Heart left ventricle (tissue), 16 donors: ENCODE measurements at regions not wholly inside any gene's neighbourhood (a gene's known extent, or its start where the extent isn't known, plus 50 kb on each side); places are given as distances from the start of the nearest gene placed in this dataset.

ENCODE experiments used
- ATAC-seq, 4 donors: fragments of 200-7000 bp; cut with Tn5 transposase; one replicate each; pipeline ENCODE4 v1.9.1; 2020 to 2022; ENCODE audit warnings: moderate library complexity in 4 of 4, mild to moderate bottlenecking in 3 of 4, moderate number of reproducible peaks in 1 of 4
- DNase-seq, 5 donors: peaks; one replicate each; pipeline ENCODE4 v3.0.0-alpha.2; 2020
- H3K27ac ChIP-seq, 12 donors: fragments of 200-600 bp; sonication (generic) in 4 of 12; one replicate each; pipeline versions ENCODE4 v1.5.0 to v1.8.0; 2016 to 2022; ENCODE audit warnings: mild to moderate bottlenecking in 2 of 12
- H3K27me3 ChIP-seq, 9 donors: fragments of 200-600 bp; sonication (generic) in 2 of 9; one replicate each; pipeline versions ENCODE4 v1.5.1 to v1.8.0; 2016 to 2022; ENCODE audit warnings: mild to moderate bottlenecking in 3 of 9
- H3K36me3 ChIP-seq, 9 donors: fragments of 200-600 bp; sonication (generic) in 2 of 9; one replicate each; pipeline versions ENCODE4 v1.5.0 to v1.8.0; 2018 to 2022; ENCODE audit warnings: mild to moderate bottlenecking in 2 of 9
- H3K4me1 ChIP-seq, 12 donors: fragments of 200-600 bp; sonication (generic) in 4 of 12; one replicate each; pipeline versions ENCODE4 v1.5.0 to v1.8.0; 2016 to 2022; ENCODE audit warnings: mild to moderate bottlenecking in 3 of 12
- H3K4me3 ChIP-seq, 12 donors: fragments of 200-600 bp; sonication (generic) in 4 of 12; one replicate each; pipeline versions ENCODE4 v1.5.0 to v1.8.0; 2017 to 2022; ENCODE audit warnings: mild to moderate bottlenecking in 9 of 12, moderate library complexity in 4 of 12
- H3K9me3 ChIP-seq, 12 donors: fragments of 200-600 bp; sonication (generic) in 4 of 12; one replicate each; pipeline versions ENCODE4 v1.5.0 to v1.8.0; 2016 to 2022; ENCODE audit warnings: mild to moderate bottlenecking in 1 of 12
- POLR2A ChIP-seq, 2 donors: fragments of 450-650 bp; IDR thresholded peaks; one replicate each; pipeline ENCODE4 v1.6.1; 2017; ENCODE audit warnings: antibody characterized with exemption in 2 of 2, mild to moderate bottlenecking in 2 of 2, moderate library complexity in 2 of 2
- WGBS, 4 donors: extraction: QIAGEN DNeasy Blood & Tissue Kit in 2 of 4; methylation state at CpG; one replicate each; pipeline versions ENCODE4 v1.1.5 to v1.1.7; 2013 to 2018; 5-methylcytosine and 5-hydroxymethylcytosine counted together
- intact Hi-C, 10 donors: fragments of 100-400 bp; cut with DNase I; formaldehyde crosslinking; loops; one replicate each; pipeline versions ENCODE4 v1.11.1 to v1.14.2; 2022
- TF ChIP-seq, protein P1 (sequence below), 12 donors: fragments of 200-600 bp; sonication (generic) in 4 of 12; IDR thresholded peaks; one replicate each; pipeline versions ENCODE4 v1.5.0 to v1.8.0; 2018 to 2022; ENCODE audit warnings: antibody characterized with exemption in 12 of 12, mild to moderate bottlenecking in 5 of 12
- donor health status: ischemic (EF 13 %, LVEDD 7.1; RV severe dilation, severe dysfunction).
- donor health status: healthy with polysubstance abuse.
- donor health status: DM: no; HTN: yes; CAD: no.
- donor health status: DM: no; HTN: no; CAD: no.
- donor health status: ischemic (EF 25% LVEDD 6.9; RV normal size, moderate dysfunction).
- donor health status: ischemic (EF 25% LVEDD 5.7; RV mildly dilated, moderate dysfunction).
- donor health status: healthy.
- donor health status: DM: yes; HTN: yes; CAD: no.
- donor health status: ischemic (EF 35%, LVEDD 5.7; RV mildly dilated, moderate dysfunction).
- donor health status: nonischemic (EF 11% LVEDD 7.7; RV severe dilation, severe dysfunction).
- donor health status: DM: yes; HTN: yes; CAD: no.
- donor health status: PGD.
- donor health status: ischemic (EF 29% LVEDD 5.4; RV normal size, mild dysfunction).
- donor health status: nonischemic (EF 23%, LVEDD 6.1; RV moderate dilation, normal function).

DNA sequence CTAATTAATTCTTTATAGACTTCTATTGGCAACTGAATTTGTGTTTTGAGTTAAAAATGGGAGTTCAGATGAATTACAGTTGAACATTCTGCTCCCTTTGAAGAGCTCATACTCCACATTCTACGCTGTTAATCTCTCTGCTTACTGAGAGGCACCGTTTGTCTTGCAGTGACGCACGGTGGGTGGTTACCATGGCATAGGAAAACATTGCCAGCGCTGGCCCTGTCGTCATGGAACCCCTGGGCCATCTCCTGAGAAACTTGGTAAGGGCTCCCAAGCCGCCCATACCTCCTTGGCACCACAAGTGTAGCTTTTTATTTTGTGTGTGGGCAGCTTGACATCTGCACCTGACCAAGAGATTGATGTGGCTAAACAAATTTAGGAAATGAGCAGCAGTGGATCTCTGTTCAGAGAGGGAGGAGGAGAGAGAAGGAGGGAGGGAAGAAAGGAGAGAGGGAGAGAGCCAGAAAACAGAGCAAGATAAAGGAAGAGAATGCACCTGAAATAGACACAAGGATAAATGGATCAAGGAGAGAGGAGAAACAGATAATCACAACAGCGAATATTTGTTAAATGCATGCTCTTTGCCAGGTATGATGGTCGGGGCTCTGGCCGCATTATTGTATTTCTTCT lies 398.5 kb downstream of the HAPSTR1 start:
- WGBS, 4 donors: 47 to 53% (median 51%) methylated on average over 10 of the region's 10 CpGs
- intact Hi-C loops: loop anchor here in 1 of 10 donors (5.0 kb wide), 2 partner anchors 43 to 118 kb away; no protein-coding TSS in a partner anchor
- H3K9me3 ChIP-seq: peaks cover 0 to 8% (median 0%) of the 10 kb centered on the region in 12 donors
- peaks cover 0 to 6% (median 0%) of the 10 kb centered on the region in 12 donors for H3K4me1 ChIP-seq
- no peak overlapping the region for H3K4me3 ChIP-seq
- ATAC-seq: peak; percentile 92 to 97 (median 94)
- TF ChIP-seq POLR2A (IDR thresholded peaks at IDR 0.05): no peak
- TF ChIP-seq, protein P1, sequence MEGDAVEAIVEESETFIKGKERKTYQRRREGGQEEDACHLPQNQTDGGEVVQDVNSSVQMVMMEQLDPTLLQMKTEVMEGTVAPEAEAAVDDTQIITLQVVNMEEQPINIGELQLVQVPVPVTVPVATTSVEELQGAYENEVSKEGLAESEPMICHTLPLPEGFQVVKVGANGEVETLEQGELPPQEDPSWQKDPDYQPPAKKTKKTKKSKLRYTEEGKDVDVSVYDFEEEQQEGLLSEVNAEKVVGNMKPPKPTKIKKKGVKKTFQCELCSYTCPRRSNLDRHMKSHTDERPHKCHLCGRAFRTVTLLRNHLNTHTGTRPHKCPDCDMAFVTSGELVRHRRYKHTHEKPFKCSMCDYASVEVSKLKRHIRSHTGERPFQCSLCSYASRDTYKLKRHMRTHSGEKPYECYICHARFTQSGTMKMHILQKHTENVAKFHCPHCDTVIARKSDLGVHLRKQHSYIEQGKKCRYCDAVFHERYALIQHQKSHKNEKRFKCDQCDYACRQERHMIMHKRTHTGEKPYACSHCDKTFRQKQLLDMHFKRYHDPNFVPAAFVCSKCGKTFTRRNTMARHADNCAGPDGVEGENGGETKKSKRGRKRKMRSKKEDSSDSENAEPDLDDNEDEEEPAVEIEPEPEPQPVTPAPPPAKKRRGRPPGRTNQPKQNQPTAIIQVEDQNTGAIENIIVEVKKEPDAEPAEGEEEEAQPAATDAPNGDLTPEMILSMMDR (IDR thresholded peaks at IDR 0.05): no peak
- peaks cover 0 to 6% (median 0%) of the 10 kb centered on the region in 9 donors for H3K27me3 ChIP-seq
- H3K27ac ChIP-seq: peak overlapping the region in 8 of 12 donors; percentile 12 to 75 (median 45)
- H3K36me3 ChIP-seq: no peaks in the 10 kb centered on the region
- DNase-seq: peak; percentile 13 to 88 (median 63)

DNA sequence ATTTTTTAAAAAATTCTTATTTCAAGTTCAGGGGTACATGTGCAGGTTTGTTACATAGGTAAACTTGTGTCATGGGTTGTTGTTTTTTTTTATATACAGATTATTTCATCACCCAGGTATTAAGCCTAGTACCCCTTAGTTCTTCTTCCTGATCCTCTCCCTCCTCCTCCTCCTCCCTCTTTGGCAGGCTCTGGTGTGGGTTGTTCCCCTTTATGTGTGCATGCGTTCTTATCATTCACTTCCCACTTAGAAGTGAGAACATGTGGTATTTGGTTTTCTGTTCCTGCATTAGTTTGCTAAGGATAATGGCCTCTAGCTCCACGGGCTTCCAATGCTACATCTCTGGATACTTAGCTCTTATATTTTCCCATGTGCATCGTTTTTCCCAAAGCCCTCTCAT lies 404.4 kb downstream of the HAPSTR1 start:
- DNase-seq (no peak), ATAC-seq (no peak)
- peaks cover 0 to 4% (median 0%) of the 10 kb centered on the region in 9 donors for H3K27me3 ChIP-seq
- peaks cover 0 to 4% (median 0%) of the 10 kb centered on the region in 12 donors for H3K4me1 ChIP-seq
- no peak overlapping the region for H3K4me3 ChIP-seq
- no peaks in the 10 kb centered on the region for H3K36me3 ChIP-seq
- TF ChIP-seq POLR2A (IDR thresholded peaks at IDR 0.05): no peak
- TF ChIP-seq, protein P1 (IDR thresholded peaks at IDR 0.05): no peak
- H3K9me3 ChIP-seq: peaks cover 0 to 8% (median 0%) of the 10 kb centered on the region in 12 donors
- WGBS, 4 donors: 32 to 44% (median 37%) methylated on average over 3 of the region's 3 CpGs
- intact Hi-C loops: loop anchor here in 1 of 10 donors (5.0 kb wide), 1 partner anchor 49 kb away; no protein-coding TSS in a partner anchor
- H3K27ac ChIP-seq: no peak overlapping the region

DNA sequence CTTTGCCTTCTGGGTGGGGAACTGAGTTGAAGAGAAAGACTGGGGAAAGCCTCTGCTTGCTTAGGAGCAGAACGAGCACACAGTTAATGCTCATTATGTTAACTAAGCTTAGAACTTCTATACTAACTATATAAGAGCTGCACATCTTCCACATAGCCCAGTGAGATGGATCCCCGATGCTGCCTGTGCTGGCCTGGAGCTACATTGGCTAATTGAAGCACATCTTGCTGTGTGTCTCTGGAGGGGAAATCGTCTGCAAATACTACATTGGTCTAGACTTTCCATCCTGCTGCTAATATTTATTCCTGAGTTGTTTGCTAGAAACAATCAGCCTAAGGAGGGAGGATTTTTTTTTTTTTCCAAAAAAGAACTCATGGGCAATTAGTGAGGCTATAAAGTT lies 406.3 kb downstream of the HAPSTR1 start:
- 59 to 79% (median 71%) methylated on average over 3 of the region's 3 CpGs for WGBS, 4 donors
- Histone ChIP-seq H3K4me1 (peaks cover 0 to 4% (median 0%) of the 10 kb centered on the region in 12 donors), H3K27me3 (peaks cover 0 to 4% (median 0%) of the 10 kb centered on the region in 9 donors), H3K36me3 (no peaks in the 10 kb centered on the region), H3K9me3 (peaks cover 0 to under 1% (median 0%) of the 10 kb centered on the region in 12 donors), H3K27ac (no peak overlapping the region), H3K4me3 (no peak overlapping the region)
- intact Hi-C loops: loop anchor here in 1 of 10 donors (5.0 kb wide), 1 partner anchor 50 kb away; no protein-coding TSS in a partner anchor
- TF ChIP-seq, protein P1 (IDR thresholded peaks at IDR 0.05): no peak
- no peak for TF ChIP-seq POLR2A (IDR thresholded peaks at IDR 0.05)
- no peak for ATAC-seq
- no peak for DNase-seq

DNA sequence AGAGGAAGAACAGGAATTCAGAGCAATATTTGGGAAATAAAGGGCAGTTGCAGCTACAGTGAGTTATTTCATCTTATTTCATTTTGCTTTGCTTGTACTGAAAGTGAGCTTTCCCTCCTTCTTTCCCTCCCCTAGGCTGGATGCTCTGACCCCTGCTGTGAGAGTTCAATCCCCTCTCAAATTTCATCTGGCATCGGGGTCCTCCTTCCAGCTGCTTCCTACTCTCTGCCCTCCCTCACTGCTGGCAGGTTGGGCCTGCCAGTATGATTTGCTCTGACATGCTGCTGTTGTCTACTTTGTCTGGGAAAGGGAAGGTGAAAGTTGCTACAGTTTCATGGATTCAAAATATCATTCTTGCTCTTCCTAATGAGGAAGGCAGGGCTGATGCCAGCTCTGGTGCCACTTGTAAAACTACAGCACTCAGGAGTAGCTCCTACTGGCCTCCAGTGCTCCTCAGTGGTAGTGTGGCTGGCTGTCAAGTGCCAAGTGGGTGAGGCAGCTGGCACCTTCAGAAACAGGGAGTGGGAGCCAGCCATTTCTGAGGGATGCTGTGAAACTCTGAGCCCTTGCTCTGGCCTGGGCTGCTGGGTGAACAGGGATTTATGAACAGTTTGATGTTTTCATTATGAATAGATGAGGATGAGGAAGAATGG lies 408.6 kb downstream of the HAPSTR1 start:
- intact Hi-C loops: loop anchor here in 2 of 10 donors (5.0 to 10.0 kb wide), 2 partner anchors 53 to 195 kb away; no protein-coding TSS in a partner anchor
- 8 to 28% (median 9%) methylated on average over 1 of the region's 1 CpG for WGBS, 4 donors
- Histone ChIP-seq H3K4me1 (peaks cover 0 to 4% (median 0%) of the 10 kb centered on the region in 12 donors), H3K36me3 (no peaks in the 10 kb centered on the region), H3K4me3 (no peak overlapping the region), H3K27ac (no peak overlapping the region), H3K27me3 (peaks cover 0 to 4% (median 0%) of the 10 kb centered on the region in 9 donors), H3K9me3 (no peaks in the 10 kb centered on the region)
- TF ChIP-seq, protein P1 (IDR thresholded peaks at IDR 0.05): peak in 1 of 12 donors; percentile 14
- TF ChIP-seq POLR2A (IDR thresholded peaks at IDR 0.05): no peak
- ATAC-seq: no peak
- DNase-seq: peak in 2 of 5 donors; percentile 30 to 36
